ENCODE measurements at regions not wholly inside any gene's neighbourhood (a gene's known extent, or its start where the extent isn't known, plus 50 kb on each side); places are given as distances from the start of the nearest gene placed in this dataset.

DNA sequence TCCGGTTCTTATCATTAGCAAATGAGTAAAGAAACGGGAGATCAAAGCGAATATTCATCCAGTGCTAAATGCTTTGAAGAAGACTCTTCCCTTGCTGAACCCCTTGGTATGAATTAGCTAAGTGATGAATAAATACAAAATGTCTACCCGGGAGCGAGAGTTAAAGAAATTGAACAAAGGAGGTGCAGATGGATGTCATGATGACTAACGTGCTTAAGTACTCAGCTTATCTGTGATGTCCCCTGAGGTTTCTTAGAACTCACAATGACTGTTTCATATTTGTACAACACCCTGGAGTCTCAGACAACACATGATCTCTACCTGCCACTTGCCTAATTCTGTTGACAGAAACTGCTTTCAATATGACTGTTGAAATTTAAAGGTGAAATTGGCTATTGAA, 148.5 kb downstream of the TMEM200C start:
- Histone ChIP-seq H3K27ac (ENCODE audit: control insufficient read depth, insufficient read depth, low read length) (no peak overlapping the region), H3K36me3 (ENCODE audit: control insufficient read depth in 2 of 2, extremely low read depth in 1 of 2, insufficient read depth in 2 of 2, low read length in 2 of 2) (no peaks in the 10 kb centered on the region), H3K4me2 (ENCODE audit: control insufficient read depth, extremely low read depth, insufficient read depth, low read depth, low read length) (no peak overlapping the region), H3K9me3 (ENCODE audit: control insufficient read depth, low read depth, low read length) (no peaks in the 10 kb centered on the region), H3K4me1 (ENCODE audit: control insufficient read depth, extremely low read depth, insufficient read depth, low read length) (no peaks in the 10 kb centered on the region), H2AFZ (ENCODE audit: control insufficient read depth, low read length) (no peak overlapping the region), H3K4me3 (ENCODE audit: control insufficient read depth in 2 of 3, extremely low read depth in 1 of 3, insufficient read depth in 2 of 3, low read depth in 1 of 3, low read length in 3 of 3) (no peak overlapping the region), H3K27me3 (ENCODE audit: control insufficient read depth, extremely low read depth, insufficient read depth, low read length) (no peaks in the 10 kb centered on the region), H3K79me2 (ENCODE audit: control insufficient read depth, insufficient read depth, low read length) (no peaks in the 10 kb centered on the region), H3K9me1 (ENCODE audit: control insufficient read depth, extremely low read depth, insufficient read depth, low read length) (no peaks in the 10 kb centered on the region), H3K9ac (ENCODE audit: control insufficient read depth, extremely low read depth, insufficient read depth, low read length) (no peak overlapping the region), H4K20me1 (ENCODE audit: control insufficient read depth, extremely low read depth, insufficient read depth, low read length) (no peaks in the 10 kb centered on the region)
- DNase-seq (ENCODE audit: low read depth, low spot score) (no peak), FAIRE-seq (no peak)
- TF ChIP-seq, protein P1, sequence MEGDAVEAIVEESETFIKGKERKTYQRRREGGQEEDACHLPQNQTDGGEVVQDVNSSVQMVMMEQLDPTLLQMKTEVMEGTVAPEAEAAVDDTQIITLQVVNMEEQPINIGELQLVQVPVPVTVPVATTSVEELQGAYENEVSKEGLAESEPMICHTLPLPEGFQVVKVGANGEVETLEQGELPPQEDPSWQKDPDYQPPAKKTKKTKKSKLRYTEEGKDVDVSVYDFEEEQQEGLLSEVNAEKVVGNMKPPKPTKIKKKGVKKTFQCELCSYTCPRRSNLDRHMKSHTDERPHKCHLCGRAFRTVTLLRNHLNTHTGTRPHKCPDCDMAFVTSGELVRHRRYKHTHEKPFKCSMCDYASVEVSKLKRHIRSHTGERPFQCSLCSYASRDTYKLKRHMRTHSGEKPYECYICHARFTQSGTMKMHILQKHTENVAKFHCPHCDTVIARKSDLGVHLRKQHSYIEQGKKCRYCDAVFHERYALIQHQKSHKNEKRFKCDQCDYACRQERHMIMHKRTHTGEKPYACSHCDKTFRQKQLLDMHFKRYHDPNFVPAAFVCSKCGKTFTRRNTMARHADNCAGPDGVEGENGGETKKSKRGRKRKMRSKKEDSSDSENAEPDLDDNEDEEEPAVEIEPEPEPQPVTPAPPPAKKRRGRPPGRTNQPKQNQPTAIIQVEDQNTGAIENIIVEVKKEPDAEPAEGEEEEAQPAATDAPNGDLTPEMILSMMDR (optimal IDR thresholded peaks at IDR 0.05 in 1 of 3, IDR thresholded peaks at IDR 0.05 in 1 of 3, conservative IDR thresholded peaks at IDR 0.05 in 1 of 3; ENCODE audit: extremely low read depth in 1 of 3, insufficient read depth in 2 of 3, low read length in 3 of 3) = no peak
- no peak for TF ChIP-seq EZH2 (IDR thresholded peaks at IDR 0.05; ENCODE audit: low read length)
- dilution Hi-C loops (cut with MboI; ENCODE audit: extremely low pct_ligation_motif_present, low sequenced_read_pairs) = no loop called here

DNA sequence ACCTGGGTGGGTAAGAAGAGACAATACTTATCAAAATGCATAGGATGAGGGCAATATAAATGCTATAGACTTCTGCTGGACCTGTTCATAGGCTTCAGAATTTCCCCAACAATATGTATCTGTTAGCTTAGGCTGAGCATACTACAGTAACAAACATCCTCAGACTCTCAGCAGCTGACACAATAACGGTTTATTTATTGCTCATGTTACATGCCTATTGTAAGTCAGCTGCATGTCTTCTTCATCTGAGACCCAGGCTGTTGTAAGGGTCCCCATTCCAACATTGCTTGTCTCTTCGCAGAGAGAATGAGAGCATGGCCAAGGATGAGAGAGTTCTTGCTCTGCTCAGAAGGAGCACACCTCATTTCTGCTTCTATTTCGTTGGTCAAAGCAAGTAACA, 150.7 kb downstream of the TMEM200C start:
- TF ChIP-seq, protein P1 (optimal IDR thresholded peaks at IDR 0.05 in 1 of 3, IDR thresholded peaks at IDR 0.05 in 1 of 3, conservative IDR thresholded peaks at IDR 0.05 in 1 of 3; ENCODE audit: extremely low read depth in 1 of 3, insufficient read depth in 2 of 3, low read length in 3 of 3) = no peak
- TF ChIP-seq EZH2 (IDR thresholded peaks at IDR 0.05; ENCODE audit: low read length) = no peak
- Histone ChIP-seq H3K27me3 (ENCODE audit: control insufficient read depth, extremely low read depth, insufficient read depth, low read length) (no peaks in the 10 kb centered on the region), H3K4me1 (ENCODE audit: control insufficient read depth, extremely low read depth, insufficient read depth, low read length) (no peaks in the 10 kb centered on the region), H4K20me1 (ENCODE audit: control insufficient read depth, extremely low read depth, insufficient read depth, low read length) (no peaks in the 10 kb centered on the region), H3K4me2 (ENCODE audit: control insufficient read depth, extremely low read depth, insufficient read depth, low read depth, low read length) (no peak overlapping the region), H2AFZ (ENCODE audit: control insufficient read depth, low read length) (no peak overlapping the region), H3K27ac (ENCODE audit: control insufficient read depth, insufficient read depth, low read length) (no peak overlapping the region), H3K9me1 (ENCODE audit: control insufficient read depth, extremely low read depth, insufficient read depth, low read length) (no peaks in the 10 kb centered on the region), H3K79me2 (ENCODE audit: control insufficient read depth, insufficient read depth, low read length) (no peaks in the 10 kb centered on the region), H3K36me3 (ENCODE audit: control insufficient read depth in 2 of 2, extremely low read depth in 1 of 2, insufficient read depth in 2 of 2, low read length in 2 of 2) (no peaks in the 10 kb centered on the region), H3K9me3 (ENCODE audit: control insufficient read depth, low read depth, low read length) (no peaks in the 10 kb centered on the region), H3K4me3 (ENCODE audit: control insufficient read depth in 2 of 3, extremely low read depth in 1 of 3, insufficient read depth in 2 of 3, low read depth in 1 of 3, low read length in 3 of 3) (no peak overlapping the region), H3K9ac (ENCODE audit: control insufficient read depth, extremely low read depth, insufficient read depth, low read length) (no peak overlapping the region)
- DNase-seq (ENCODE audit: low read depth, low spot score) (no peak), FAIRE-seq (no peak)
- dilution Hi-C loops (cut with MboI; ENCODE audit: extremely low pct_ligation_motif_present, low sequenced_read_pairs) = no loop called here

Measured in keratinocyte (primary cell).